Upper lobe of left lung (tissue), 4 donors: ENCODE measurements at regions not wholly inside any gene's neighbourhood (a gene's known extent, or its start where the extent isn't known, plus 50 kb on each side); places are given as distances from the start of the nearest gene placed in this dataset.
"Not testable (repeated sequence)": the region's sequence is repeated elsewhere in the genome, so short reads cannot be mapped to it uniquely, and the experiment has no call there.

Source experiments
- EP300 ChIP-seq, 4 donors: sonication (generic); formaldehyde crosslinking; IDR thresholded peaks; one replicate each; pipeline ENCODE4 v1.5.1; 2017; ENCODE audit warnings: antibody characterized with exemption in 4 of 4, control low read depth in 2 of 4
- POLR2AphosphoS5 ChIP-seq, 2 donors: sonication (generic); formaldehyde crosslinking; IDR thresholded peaks; one replicate each; pipeline ENCODE4 v1.5.1; 2017; ENCODE audit warnings: antibody characterized with exemption in 2 of 2
- TF ChIP-seq, protein P1 (sequence below), 6 experiments: fragments of 450-650 bp in 4 of 6; fragments of 200-600 bp in 2 of 6; sonication (generic) in 2 of 6; IDR thresholded peaks; one replicate each; pipeline ENCODE4 v1.5.1; 2016 to 2019; ENCODE audit warnings: antibody characterized with exemption in 6 of 6

- TF ChIP-seq POLR2AphosphoS5, EP300 (IDR thresholded peaks at IDR 0.05): not testable (repeated sequence)
- TF ChIP-seq, protein P1, sequence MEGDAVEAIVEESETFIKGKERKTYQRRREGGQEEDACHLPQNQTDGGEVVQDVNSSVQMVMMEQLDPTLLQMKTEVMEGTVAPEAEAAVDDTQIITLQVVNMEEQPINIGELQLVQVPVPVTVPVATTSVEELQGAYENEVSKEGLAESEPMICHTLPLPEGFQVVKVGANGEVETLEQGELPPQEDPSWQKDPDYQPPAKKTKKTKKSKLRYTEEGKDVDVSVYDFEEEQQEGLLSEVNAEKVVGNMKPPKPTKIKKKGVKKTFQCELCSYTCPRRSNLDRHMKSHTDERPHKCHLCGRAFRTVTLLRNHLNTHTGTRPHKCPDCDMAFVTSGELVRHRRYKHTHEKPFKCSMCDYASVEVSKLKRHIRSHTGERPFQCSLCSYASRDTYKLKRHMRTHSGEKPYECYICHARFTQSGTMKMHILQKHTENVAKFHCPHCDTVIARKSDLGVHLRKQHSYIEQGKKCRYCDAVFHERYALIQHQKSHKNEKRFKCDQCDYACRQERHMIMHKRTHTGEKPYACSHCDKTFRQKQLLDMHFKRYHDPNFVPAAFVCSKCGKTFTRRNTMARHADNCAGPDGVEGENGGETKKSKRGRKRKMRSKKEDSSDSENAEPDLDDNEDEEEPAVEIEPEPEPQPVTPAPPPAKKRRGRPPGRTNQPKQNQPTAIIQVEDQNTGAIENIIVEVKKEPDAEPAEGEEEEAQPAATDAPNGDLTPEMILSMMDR (IDR thresholded peaks at IDR 0.05): not testable (repeated sequence)
These were observed 51.6 kb upstream of the VPREB1 start for GRCh38 chr22:22193006-22193405.
